Ovary (tissue), 3 donors: ENCODE measurements at regions not wholly inside any gene's neighbourhood (a gene's known extent, or its start where the extent isn't known, plus 50 kb on each side); places are given as distances from the start of the nearest gene placed in this dataset.
"Not testable (repeated sequence)": the region's sequence is repeated elsewhere in the genome, so short reads cannot be mapped to it uniquely, and the experiment has no call there.

Experiments
- EP300 ChIP-seq: sonication (generic); formaldehyde crosslinking; IDR thresholded peaks from one replicate; pipeline ENCODE4 v1.6.1; 2017; ENCODE audit warnings: antibody characterized with exemption
- POLR2A ChIP-seq: fragments of 450-650 bp; IDR thresholded peaks from one replicate; pipeline ENCODE4 v1.6.1; 2017; ENCODE audit warnings: antibody characterized with exemption, mild to moderate bottlenecking, moderate library complexity
- TF ChIP-seq, protein P1 (sequence below), 3 donors: fragments of 450-650 bp in 2 of 3; fragments of 200-600 bp in 1 of 3; IDR thresholded peaks; one replicate each; pipeline versions ENCODE4 v1.5.1 to v1.8.0; 2016 to 2022; ENCODE audit warnings: antibody characterized with exemption in 3 of 3, mild to moderate bottlenecking in 1 of 3
- donor health status: DM: no; HTN: no; CAD: no.

- TF ChIP-seq, protein P1, sequence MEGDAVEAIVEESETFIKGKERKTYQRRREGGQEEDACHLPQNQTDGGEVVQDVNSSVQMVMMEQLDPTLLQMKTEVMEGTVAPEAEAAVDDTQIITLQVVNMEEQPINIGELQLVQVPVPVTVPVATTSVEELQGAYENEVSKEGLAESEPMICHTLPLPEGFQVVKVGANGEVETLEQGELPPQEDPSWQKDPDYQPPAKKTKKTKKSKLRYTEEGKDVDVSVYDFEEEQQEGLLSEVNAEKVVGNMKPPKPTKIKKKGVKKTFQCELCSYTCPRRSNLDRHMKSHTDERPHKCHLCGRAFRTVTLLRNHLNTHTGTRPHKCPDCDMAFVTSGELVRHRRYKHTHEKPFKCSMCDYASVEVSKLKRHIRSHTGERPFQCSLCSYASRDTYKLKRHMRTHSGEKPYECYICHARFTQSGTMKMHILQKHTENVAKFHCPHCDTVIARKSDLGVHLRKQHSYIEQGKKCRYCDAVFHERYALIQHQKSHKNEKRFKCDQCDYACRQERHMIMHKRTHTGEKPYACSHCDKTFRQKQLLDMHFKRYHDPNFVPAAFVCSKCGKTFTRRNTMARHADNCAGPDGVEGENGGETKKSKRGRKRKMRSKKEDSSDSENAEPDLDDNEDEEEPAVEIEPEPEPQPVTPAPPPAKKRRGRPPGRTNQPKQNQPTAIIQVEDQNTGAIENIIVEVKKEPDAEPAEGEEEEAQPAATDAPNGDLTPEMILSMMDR (IDR thresholded peaks at IDR 0.05): not testable (repeated sequence)
- not testable (repeated sequence) for TF ChIP-seq POLR2A, EP300
Observed at GRCh38 chr1:146599906-146600305, 338.2 kb upstream of the NBPF12 start.
